HG02981 (cell line): ENCODE measurements at regions not wholly inside any gene's neighbourhood (a gene's known extent, or its start where the extent isn't known, plus 50 kb on each side); places are given as distances from the start of the nearest gene placed in this dataset.
"Not testable (repeated sequence)": the region's sequence is repeated elsewhere in the genome, so short reads cannot be mapped to it uniquely, and the experiment has no call there.

Experiments used
- ATAC-seq: cut with Tn5 transposase; IDR thresholded peaks from one replicate; pipeline ENCODE4 v1.9.1; 2021; ENCODE audit warnings: mild to moderate bottlenecking, moderate library complexity; ENCODE audit not compliant: unreplicated experiment

- ATAC-seq: peak; percentile 59
Observed at GRCh38 chr7:20083781-20084180, 133.4 kb downstream of the MACC1 start.

DNA sequence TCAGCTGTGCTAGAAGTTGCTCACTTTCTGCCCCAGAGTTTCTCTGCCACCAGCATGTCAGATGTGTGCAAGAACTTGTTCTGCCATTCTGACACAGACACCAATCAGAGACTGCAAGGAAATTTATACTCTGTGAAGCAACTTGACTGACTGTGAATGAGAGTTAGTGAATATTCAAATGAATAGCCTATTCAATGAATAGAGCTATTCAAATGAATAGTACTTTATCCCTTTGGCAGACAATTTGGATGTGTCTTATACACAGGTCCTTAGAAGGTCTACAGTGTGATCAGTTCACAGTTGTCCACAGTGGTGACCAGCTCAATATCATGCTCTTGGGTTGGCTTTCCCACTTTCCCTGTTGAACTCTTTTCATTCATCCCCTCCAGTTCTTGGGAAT, 138.1 kb downstream of the MACC1 start:
- no peak for ATAC-seq

DNA sequence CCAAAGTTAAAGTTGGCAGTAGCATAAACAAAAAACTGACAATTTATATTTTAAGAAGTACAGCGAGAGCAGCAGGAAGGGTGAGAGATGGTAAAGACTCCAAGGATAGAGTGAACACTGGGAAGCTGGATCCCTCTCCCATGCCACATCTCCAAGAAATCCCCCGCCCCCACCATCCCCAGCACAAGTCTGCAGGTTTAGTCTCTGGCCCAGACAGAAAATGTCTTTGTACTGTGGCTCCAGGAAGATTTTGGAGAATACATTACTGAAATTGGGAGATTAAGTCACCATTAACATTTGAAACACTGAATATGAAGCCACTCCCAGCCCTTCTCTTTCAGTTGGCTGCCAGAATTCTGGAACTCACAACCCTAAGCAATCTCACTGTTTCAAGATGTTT, 140.3 kb downstream of the MACC1 start:
- ATAC-seq: no peak

DNA sequence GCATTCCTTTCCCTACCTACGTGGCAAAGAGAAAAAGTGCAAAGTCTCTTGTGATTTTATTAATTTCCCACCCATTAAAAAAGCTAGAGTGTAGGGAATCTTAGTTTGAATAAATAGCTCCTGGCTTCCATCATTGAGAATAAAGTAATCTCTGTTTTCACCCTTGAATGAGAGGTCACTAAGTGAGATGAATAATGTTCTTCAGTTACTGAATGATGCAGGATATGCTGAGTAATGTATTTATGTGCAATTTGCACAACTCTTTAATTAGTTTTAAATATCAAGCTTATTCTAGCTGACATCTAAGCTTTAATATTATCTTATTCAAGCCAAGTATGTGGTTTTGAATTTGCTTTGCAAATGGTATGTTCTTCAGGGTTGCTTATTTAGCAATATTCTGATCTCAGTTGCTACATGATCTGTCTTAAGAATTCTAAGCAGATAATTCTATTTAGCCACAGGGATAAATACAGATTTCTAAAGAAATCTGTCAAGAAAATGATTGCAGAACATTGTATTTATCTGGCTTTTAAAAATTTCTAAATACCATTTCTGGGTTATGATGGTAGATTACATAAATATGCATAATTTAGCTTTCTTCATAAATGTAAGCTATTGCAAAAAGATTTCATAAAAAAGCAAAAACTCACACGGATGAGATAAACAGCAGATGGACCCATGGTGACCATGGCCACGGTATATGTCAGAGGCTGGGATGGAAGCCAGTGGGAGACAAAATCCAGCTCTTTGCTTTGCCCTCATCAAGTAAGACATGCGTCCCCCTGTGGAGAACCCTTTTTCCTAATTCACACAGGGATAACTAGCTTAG, 141.0 kb downstream of the MACC1 start:
- no peak for ATAC-seq

GRCh38 chr7:20075440-20075839, 141.7 kb downstream of the MACC1 start:
- no peak for ATAC-seq

- not testable (repeated sequence) for ATAC-seq
Observed at GRCh38 chr7:20068004-20068403, 149.2 kb downstream of the MACC1 start.

DNA sequence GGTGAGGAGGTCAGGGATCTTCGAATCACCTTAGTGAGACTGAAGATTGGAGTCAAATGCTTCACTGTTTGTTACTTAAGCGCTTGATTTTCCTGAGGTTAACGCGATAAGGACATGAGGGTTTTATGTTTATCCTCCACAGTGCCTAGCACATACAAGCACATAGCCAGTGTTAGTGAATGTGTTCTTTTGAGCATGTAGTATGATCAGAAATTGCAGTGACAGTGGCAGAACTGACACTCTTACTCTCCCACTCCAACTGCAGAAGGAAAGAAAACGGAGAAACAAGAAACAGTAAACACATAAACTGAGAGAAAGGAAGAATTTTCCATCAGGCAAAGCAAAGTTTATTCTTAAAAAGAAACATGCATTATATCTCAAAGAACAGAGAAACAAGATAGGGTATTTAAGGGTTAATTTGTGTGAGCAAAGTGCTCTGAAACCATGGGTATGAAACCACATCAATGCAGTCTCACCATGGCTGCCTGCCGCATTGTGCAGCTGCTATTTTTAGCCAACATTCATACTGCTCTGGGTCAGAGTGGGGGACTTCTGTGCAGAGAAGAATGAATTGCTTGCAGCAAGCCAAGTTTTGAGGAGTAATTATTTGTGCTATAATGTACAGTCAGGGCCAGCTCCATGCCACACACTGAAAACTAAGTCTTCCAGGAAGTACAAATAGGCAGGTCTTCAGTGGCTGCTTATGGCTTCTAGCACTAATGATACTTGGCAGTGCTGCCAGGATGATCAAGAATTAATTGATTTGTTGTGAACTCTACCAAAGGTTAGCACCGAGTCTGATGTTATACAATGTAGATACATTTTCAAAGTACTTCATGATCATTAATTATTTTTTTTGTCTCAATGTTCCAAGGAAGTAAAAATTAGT, 152.0 kb downstream of the MACC1 start:
- peak; percentile 100 for ATAC-seq

- no peak for ATAC-seq
Observed at GRCh38 chr7:20064181-20064970, 152.8 kb downstream of the MACC1 start.

GRCh38 chr7:20063644-20064043, 153.5 kb downstream of the MACC1 start:
- no peak for ATAC-seq

- ATAC-seq: no peak
Observed at GRCh38 chr7:20062932-20063331, 154.3 kb downstream of the MACC1 start.

DNA sequence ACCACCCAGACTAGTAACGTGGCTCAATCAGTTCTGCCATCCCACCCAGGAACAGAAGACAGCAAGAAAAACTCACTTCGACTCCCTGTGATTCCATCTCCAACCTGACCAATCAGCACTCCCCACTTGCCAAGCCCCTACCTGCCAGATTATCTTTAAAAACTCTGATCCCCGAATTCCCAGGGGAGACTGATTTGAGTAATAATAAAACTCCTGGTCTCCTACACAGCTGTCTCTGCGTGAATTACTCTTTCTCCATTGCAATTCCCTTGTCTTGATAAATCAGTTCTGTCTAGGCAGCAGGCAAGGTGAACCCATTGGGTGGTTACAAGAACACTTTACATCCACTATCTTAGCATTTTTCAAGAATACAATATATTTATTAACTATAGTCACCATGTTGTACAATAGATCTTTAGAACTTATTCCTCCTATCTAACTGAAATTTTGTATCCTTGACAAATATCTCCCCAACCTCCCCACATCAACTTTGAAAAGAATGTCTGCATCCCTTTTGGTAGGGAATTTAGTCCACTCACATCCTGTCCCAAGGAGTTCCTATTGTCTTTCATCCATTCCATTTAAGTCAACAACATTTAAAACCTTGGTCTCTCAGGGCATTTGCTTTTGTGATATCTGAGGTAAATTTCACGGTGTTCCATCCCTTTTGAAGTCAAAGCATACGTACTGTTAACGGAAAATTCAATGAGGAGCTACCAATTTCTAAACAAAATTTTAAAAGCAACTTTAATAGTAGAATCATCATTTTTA, 163.7 kb downstream of the MACC1 start:
- ATAC-seq: no peak

GRCh38 chr7:20050241-20050966, 166.8 kb downstream of the MACC1 start:
- ATAC-seq: no peak

- no peak for ATAC-seq
Observed at GRCh38 chr7:20038676-20039075, 178.5 kb downstream of the MACC1 start.

GRCh38 chr7:20035279-20035875, 181.8 kb downstream of the MACC1 start:
- ATAC-seq: no peak

DNA sequence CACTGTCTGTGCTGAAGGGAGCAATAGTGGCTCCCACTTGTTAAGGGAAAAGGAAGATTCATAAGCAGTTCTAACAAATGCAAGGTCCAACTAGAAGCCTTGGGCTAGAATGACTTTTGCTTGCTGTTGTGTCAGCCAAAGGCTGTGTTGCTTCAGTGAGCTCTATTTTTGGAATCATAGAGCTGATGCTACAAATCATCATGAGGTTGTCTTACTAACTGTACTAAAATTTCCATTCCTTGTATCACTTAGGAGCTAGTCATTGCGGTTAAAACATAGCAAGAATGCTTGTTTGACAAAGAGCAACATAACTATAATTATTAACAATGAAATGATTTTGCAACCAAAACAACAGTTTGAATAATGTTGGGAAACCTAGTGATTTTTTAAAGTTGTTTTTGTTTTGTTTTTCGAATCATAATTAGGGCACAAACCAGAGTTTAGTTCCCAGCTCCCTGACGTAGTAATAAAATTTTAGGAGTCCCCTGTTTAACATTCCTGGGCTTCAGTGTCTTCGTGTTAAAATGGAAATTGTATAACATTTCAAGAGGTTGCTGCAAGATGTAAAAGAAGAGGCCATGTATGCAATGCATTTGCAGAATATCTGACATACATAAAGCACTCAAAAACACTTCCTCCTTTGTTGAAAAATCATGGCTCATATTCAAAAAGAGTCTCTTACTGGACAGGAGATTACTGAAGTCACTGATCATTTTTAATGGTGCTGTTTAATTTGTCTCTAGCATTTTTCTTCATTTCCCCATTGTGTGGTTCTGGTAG, 183.4 kb downstream of the MACC1 start:
- no peak for ATAC-seq

DNA sequence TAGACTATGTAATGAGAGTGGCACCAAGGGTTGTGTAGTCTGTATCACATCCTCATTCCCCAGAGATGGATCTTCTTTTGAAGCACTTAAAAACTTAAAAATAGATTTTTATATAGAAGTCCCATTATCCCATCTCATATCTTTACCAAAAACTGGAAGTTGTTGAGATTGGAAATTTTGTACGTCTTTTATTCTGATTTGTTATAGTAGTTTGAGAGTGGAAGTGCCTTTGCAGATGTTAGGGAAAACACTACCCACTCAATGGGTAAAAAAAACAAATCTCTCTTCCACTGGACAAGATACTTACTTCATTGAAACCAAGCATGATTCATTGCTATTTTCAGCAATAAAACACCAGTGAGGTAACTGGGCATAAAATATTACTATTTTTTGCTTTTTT, 184.4 kb downstream of the MACC1 start:
- ATAC-seq: no peak

- ATAC-seq: peak; percentile 44
Observed at GRCh38 chr7:20030915-20031362, 186.2 kb downstream of the MACC1 start.

- ATAC-seq: peak; percentile 77
Observed at GRCh38 chr7:20030417-20030816, 186.8 kb downstream of the MACC1 start.
